Right lobe of liver (tissue), 6 donors: ENCODE measurements at regions not wholly inside any gene's neighbourhood (a gene's known extent, or its start where the extent isn't known, plus 50 kb on each side); places are given as distances from the start of the nearest gene placed in this dataset.

Experiments used
- ATAC-seq, 4 donors: fragments of 200-7000 bp; cut with Tn5 transposase; one replicate each; pipeline ENCODE4 v1.9.1; 2020; ENCODE audit warnings: mild to moderate bottlenecking in 4 of 4, moderate library complexity in 4 of 4
- DNase-seq, 3 donors: peaks; one replicate each; pipeline ENCODE4 v3.0.0-alpha.2; 2020
- H3K27ac ChIP-seq, 3 donors: fragments of 200-600 bp; one replicate each; pipeline ENCODE4 v1.8.0; 2022
- H3K27me3 ChIP-seq, 2 donors: fragments of 200-600 bp; one replicate each; pipeline ENCODE4 v1.8.0; 2022
- H3K36me3 ChIP-seq, 4 donors: fragments of 200-600 bp; sonication (generic) in 1 of 4; one replicate each; pipeline versions ENCODE4 v1.5.1 to v1.8.0; 2017 to 2022; ENCODE audit warnings: control low read depth in 1 of 4
- H3K4me1 ChIP-seq, 4 donors: fragments of 200-600 bp; sonication (generic) in 1 of 4; one replicate each; pipeline versions ENCODE4 v1.5.1 to v1.8.0; 2017 to 2022; ENCODE audit warnings: control low read depth in 1 of 4
- H3K4me3 ChIP-seq, 3 donors: fragments of 200-600 bp; one replicate each; pipeline ENCODE4 v1.8.0; 2022
- H3K9me3 ChIP-seq, 4 donors: fragments of 200-600 bp; sonication (generic) in 1 of 4; one replicate each; pipeline versions ENCODE4 v1.5.1 to v1.8.0; 2017 to 2022; ENCODE audit warnings: control low read depth in 1 of 4
- POLR2A ChIP-seq: fragments of 450-650 bp; IDR thresholded peaks from one replicate; pipeline ENCODE4 v1.6.1; 2017; ENCODE audit warnings: antibody characterized with exemption, mild to moderate bottlenecking
- WGBS: methylation state at CpG from one replicate; pipeline ENCODE4 v1.1.6; 2018; ENCODE audit warnings: low coverage, low lambda C conversion rate; ENCODE audit not compliant: insufficient coverage; ENCODE audit errors: missing lambda C conversion rate; 5-methylcytosine and 5-hydroxymethylcytosine counted together
- intact Hi-C, 2 donors: fragments of 100-400 bp; cut with DNase I; formaldehyde crosslinking; loops; one replicate each; pipeline versions ENCODE4 v1.11.2 to v1.14.1; 2022
- TF ChIP-seq, protein P1 (sequence below), 4 donors: fragments of 200-600 bp in 3 of 4; fragments of 450-650 bp in 1 of 4; IDR thresholded peaks; one replicate each; pipeline versions ENCODE4 v1.5.1 to v1.8.0; 2016 to 2022; ENCODE audit warnings: antibody characterized with exemption in 4 of 4, mild to moderate bottlenecking in 2 of 4
- donor health status: DM: no; HTN: yes; CAD: no.
- donor health status: DM: no; HTN: no; CAD: no.
- donor health status: DM: no; HTN: no; CAD: no.
- donor health status: DM: no; HTN: yes; CAD: no.
- donor health status: DM: no; HTN: yes; CAD: no.

DNA sequence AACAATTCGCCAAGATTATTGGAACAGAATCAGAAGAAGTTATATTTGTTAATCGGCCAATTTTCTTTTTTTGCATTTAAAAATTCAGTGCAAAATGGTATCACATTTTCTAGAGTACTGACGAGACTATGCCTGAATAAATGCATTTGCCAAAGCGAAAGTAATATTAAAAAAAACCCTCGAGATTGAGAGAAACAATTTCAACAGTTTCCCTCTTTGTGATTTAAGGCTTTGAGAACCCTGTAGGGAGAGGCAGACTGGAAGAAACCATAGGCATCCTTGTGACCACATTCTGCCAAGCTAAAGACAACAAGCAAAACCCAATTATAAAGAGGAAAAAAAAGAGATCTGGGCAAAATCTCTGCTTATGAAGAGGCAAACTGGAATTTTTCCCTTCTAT lies 218.1 kb upstream of the GK2 start:
- no peak for TF ChIP-seq POLR2A
- TF ChIP-seq, protein P1, sequence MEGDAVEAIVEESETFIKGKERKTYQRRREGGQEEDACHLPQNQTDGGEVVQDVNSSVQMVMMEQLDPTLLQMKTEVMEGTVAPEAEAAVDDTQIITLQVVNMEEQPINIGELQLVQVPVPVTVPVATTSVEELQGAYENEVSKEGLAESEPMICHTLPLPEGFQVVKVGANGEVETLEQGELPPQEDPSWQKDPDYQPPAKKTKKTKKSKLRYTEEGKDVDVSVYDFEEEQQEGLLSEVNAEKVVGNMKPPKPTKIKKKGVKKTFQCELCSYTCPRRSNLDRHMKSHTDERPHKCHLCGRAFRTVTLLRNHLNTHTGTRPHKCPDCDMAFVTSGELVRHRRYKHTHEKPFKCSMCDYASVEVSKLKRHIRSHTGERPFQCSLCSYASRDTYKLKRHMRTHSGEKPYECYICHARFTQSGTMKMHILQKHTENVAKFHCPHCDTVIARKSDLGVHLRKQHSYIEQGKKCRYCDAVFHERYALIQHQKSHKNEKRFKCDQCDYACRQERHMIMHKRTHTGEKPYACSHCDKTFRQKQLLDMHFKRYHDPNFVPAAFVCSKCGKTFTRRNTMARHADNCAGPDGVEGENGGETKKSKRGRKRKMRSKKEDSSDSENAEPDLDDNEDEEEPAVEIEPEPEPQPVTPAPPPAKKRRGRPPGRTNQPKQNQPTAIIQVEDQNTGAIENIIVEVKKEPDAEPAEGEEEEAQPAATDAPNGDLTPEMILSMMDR (IDR thresholded peaks at IDR 0.05): no peak
- Histone ChIP-seq H3K27me3 (no peaks in the 10 kb centered on the region), H3K9me3 (no peaks in the 10 kb centered on the region), H3K4me3 (no peak overlapping the region), H3K4me1 (no peaks in the 10 kb centered on the region), H3K27ac (no peak overlapping the region), H3K36me3 (no peaks in the 10 kb centered on the region)
- 27% methylated on average over 5 of the region's 5 CpGs for WGBS
- intact Hi-C loops: no loop called here
- DNase-seq: no peak
- ATAC-seq: no peak

- 35% methylated on average over 2 of the region's 2 CpGs for WGBS
- TF ChIP-seq POLR2A: no peak
- TF ChIP-seq, protein P1 (IDR thresholded peaks at IDR 0.05): no peak
- no peaks in the 10 kb centered on the region for H3K9me3 ChIP-seq
- intact Hi-C loops: no loop called here
- DNase-seq (no peak), ATAC-seq (no peak)
- no peaks in the 10 kb centered on the region for H3K4me1 ChIP-seq
- no peaks in the 10 kb centered on the region for H3K36me3 ChIP-seq
- no peaks in the 10 kb centered on the region for H3K27me3 ChIP-seq
- H3K4me3 ChIP-seq: no peak overlapping the region
- no peak overlapping the region for H3K27ac ChIP-seq
These were observed 217.3 kb upstream of the GK2 start for GRCh38 chr4:79625361-79625760.

GRCh38 chr4:79623021-79623870 lies 215.2 kb upstream of the GK2 start:
- Histone ChIP-seq H3K9me3 (no peaks in the 10 kb centered on the region), H3K36me3 (no peaks in the 10 kb centered on the region), H3K4me3 (no peak overlapping the region), H3K27me3 (no peaks in the 10 kb centered on the region), H3K27ac (no peak overlapping the region), H3K4me1 (no peaks in the 10 kb centered on the region)
- WGBS: 59% methylated on average over 11 of the region's 12 CpGs
- no peak for TF ChIP-seq POLR2A
- TF ChIP-seq, protein P1 (IDR thresholded peaks at IDR 0.05): no peak
- intact Hi-C loops: no loop called here
- no peak for ATAC-seq
- DNase-seq: no peak

DNA sequence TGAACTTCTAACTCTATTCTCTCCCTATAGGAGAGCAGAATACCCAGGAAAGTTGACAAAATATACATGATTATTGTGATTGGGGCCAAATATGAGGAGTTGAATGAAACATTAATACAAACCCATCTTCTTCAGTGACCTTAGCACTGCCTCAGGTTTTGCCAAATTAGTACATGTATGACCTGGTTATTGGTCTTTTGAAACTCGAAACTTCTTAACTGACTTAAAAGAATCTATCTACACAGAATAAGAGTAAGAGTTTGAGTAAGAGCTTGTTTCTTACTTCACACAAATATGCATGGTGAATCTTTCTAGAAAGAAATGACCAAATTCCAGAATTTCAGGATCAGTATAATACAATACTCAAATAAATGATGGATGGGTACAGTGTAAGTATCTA lies 213.0 kb upstream of the GK2 start:
- ATAC-seq (no peak), DNase-seq (no peak)
- Histone ChIP-seq H3K27me3 (no peaks in the 10 kb centered on the region), H3K27ac (no peak overlapping the region), H3K4me1 (no peaks in the 10 kb centered on the region), H3K36me3 (no peaks in the 10 kb centered on the region), H3K9me3 (no peaks in the 10 kb centered on the region), H3K4me3 (no peak overlapping the region)
- TF ChIP-seq, protein P1 (IDR thresholded peaks at IDR 0.05): no peak
- no peak for TF ChIP-seq POLR2A
- intact Hi-C loops: no loop called here
- WGBS: 20% methylated on average over 1 of the region's 1 CpG
